ENCODE measurements at regions not wholly inside any gene's neighbourhood (a gene's known extent, or its start where the extent isn't known, plus 50 kb on each side); places are given as distances from the start of the nearest gene placed in this dataset.

GRCh38 chr12:126747530-126748149 lies 1519.3 kb upstream of the TMEM132C start:
- Histone ChIP-seq H3K27me3 (ENCODE audit: control insufficient read depth, insufficient read depth, low read length) (no peaks in the 10 kb centered on the region), H3K4me3 (ENCODE audit: low read length) (no peak overlapping the region), H3K27ac (ENCODE audit: low read depth, low read length) (no peak overlapping the region), H3K36me3 (ENCODE audit: control insufficient read depth, insufficient read depth, low read length) (no peaks in the 10 kb centered on the region), H3K9ac (ENCODE audit: low read length) (no peak overlapping the region), H3K4me1 (ENCODE audit: control insufficient read depth, insufficient read depth, low read length) (no peaks in the 10 kb centered on the region)

- no peak overlapping the region for H3K9ac ChIP-seq (ENCODE audit: low read length)
- H3K27ac ChIP-seq (ENCODE audit: low read depth, low read length) = no peak overlapping the region
- H3K4me3 ChIP-seq (ENCODE audit: low read length) = no peak overlapping the region
- no peaks in the 10 kb centered on the region for H3K36me3 ChIP-seq (ENCODE audit: control insufficient read depth, insufficient read depth, low read length)
- no peaks in the 10 kb centered on the region for H3K27me3 ChIP-seq (ENCODE audit: control insufficient read depth, insufficient read depth, low read length)
- no peaks in the 10 kb centered on the region for H3K4me1 ChIP-seq (ENCODE audit: control insufficient read depth, insufficient read depth, low read length)
Observed at GRCh38 chr12:126752021-126752420, 1514.9 kb upstream of the TMEM132C start.

GRCh38 chr12:126757326-126757725 lies 1509.6 kb upstream of the TMEM132C start:
- Histone ChIP-seq H3K27ac (ENCODE audit: low read depth, low read length) (no peak overlapping the region), H3K4me3 (ENCODE audit: low read length) (no peak overlapping the region), H3K4me1 (ENCODE audit: control insufficient read depth, insufficient read depth, low read length) (no peaks in the 10 kb centered on the region), H3K36me3 (ENCODE audit: control insufficient read depth, insufficient read depth, low read length) (no peaks in the 10 kb centered on the region), H3K27me3 (ENCODE audit: control insufficient read depth, insufficient read depth, low read length) (no peaks in the 10 kb centered on the region), H3K9ac (ENCODE audit: low read length) (no peak overlapping the region)

GRCh38 chr12:126760092-126760491 lies 1506.9 kb upstream of the TMEM132C start:
- Histone ChIP-seq H3K27ac (ENCODE audit: low read depth, low read length) (no peak overlapping the region), H3K9ac (ENCODE audit: low read length) (no peak overlapping the region), H3K4me3 (ENCODE audit: low read length) (no peak overlapping the region), H3K36me3 (ENCODE audit: control insufficient read depth, insufficient read depth, low read length) (no peaks in the 10 kb centered on the region), H3K27me3 (ENCODE audit: control insufficient read depth, insufficient read depth, low read length) (no peaks in the 10 kb centered on the region), H3K4me1 (ENCODE audit: control insufficient read depth, insufficient read depth, low read length) (no peaks in the 10 kb centered on the region)

- Histone ChIP-seq H3K36me3 (ENCODE audit: control insufficient read depth, insufficient read depth, low read length) (no peaks in the 10 kb centered on the region), H3K9ac (ENCODE audit: low read length) (no peak overlapping the region), H3K27ac (ENCODE audit: low read depth, low read length) (no peak overlapping the region), H3K4me3 (ENCODE audit: low read length) (no peak overlapping the region), H3K4me1 (ENCODE audit: control insufficient read depth, insufficient read depth, low read length) (no peaks in the 10 kb centered on the region), H3K27me3 (ENCODE audit: control insufficient read depth, insufficient read depth, low read length) (no peaks in the 10 kb centered on the region)
Observed at GRCh38 chr12:126761420-126761819, 1505.5 kb upstream of the TMEM132C start.

GRCh38 chr12:126762150-126762549 lies 1504.8 kb upstream of the TMEM132C start:
- H3K9ac ChIP-seq (ENCODE audit: low read length) = no peak overlapping the region
- H3K4me1 ChIP-seq (ENCODE audit: control insufficient read depth, insufficient read depth, low read length) = no peaks in the 10 kb centered on the region
- no peak overlapping the region for H3K27ac ChIP-seq (ENCODE audit: low read depth, low read length)
- no peaks in the 10 kb centered on the region for H3K36me3 ChIP-seq (ENCODE audit: control insufficient read depth, insufficient read depth, low read length)
- H3K4me3 ChIP-seq (ENCODE audit: low read length) = no peak overlapping the region
- H3K27me3 ChIP-seq (ENCODE audit: control insufficient read depth, insufficient read depth, low read length) = no peaks in the 10 kb centered on the region

- H3K4me3 ChIP-seq (ENCODE audit: low read length) = no peak overlapping the region
- no peak overlapping the region for H3K9ac ChIP-seq (ENCODE audit: low read length)
- H3K27me3 ChIP-seq (ENCODE audit: control insufficient read depth, insufficient read depth, low read length) = no peaks in the 10 kb centered on the region
- H3K27ac ChIP-seq (ENCODE audit: low read depth, low read length) = no peak overlapping the region
- no peaks in the 10 kb centered on the region for H3K36me3 ChIP-seq (ENCODE audit: control insufficient read depth, insufficient read depth, low read length)
- no peaks in the 10 kb centered on the region for H3K4me1 ChIP-seq (ENCODE audit: control insufficient read depth, insufficient read depth, low read length)
Observed at GRCh38 chr12:126763359-126763758, 1503.6 kb upstream of the TMEM132C start.

GRCh38 chr12:126767334-126767733 lies 1499.6 kb upstream of the TMEM132C start:
- no peak overlapping the region for H3K27ac ChIP-seq (ENCODE audit: low read depth, low read length)
- H3K36me3 ChIP-seq (ENCODE audit: control insufficient read depth, insufficient read depth, low read length) = no peaks in the 10 kb centered on the region
- H3K4me3 ChIP-seq (ENCODE audit: low read length) = no peak overlapping the region
- no peaks in the 10 kb centered on the region for H3K27me3 ChIP-seq (ENCODE audit: control insufficient read depth, insufficient read depth, low read length)
- no peak overlapping the region for H3K9ac ChIP-seq (ENCODE audit: low read length)
- no peaks in the 10 kb centered on the region for H3K4me1 ChIP-seq (ENCODE audit: control insufficient read depth, insufficient read depth, low read length)

- no peak overlapping the region for H3K9ac ChIP-seq (ENCODE audit: low read length)
- H3K27me3 ChIP-seq (ENCODE audit: control insufficient read depth, insufficient read depth, low read length) = no peaks in the 10 kb centered on the region
- no peak overlapping the region for H3K4me3 ChIP-seq (ENCODE audit: low read length)
- no peaks in the 10 kb centered on the region for H3K4me1 ChIP-seq (ENCODE audit: control insufficient read depth, insufficient read depth, low read length)
- no peak overlapping the region for H3K27ac ChIP-seq (ENCODE audit: low read depth, low read length)
- no peaks in the 10 kb centered on the region for H3K36me3 ChIP-seq (ENCODE audit: control insufficient read depth, insufficient read depth, low read length)
Observed at GRCh38 chr12:126768517-126768916, 1498.5 kb upstream of the TMEM132C start.

- H3K36me3 ChIP-seq (ENCODE audit: control insufficient read depth, insufficient read depth, low read length) = no peaks in the 10 kb centered on the region
- no peaks in the 10 kb centered on the region for H3K27me3 ChIP-seq (ENCODE audit: control insufficient read depth, insufficient read depth, low read length)
- no peak overlapping the region for H3K9ac ChIP-seq (ENCODE audit: low read length)
- H3K27ac ChIP-seq (ENCODE audit: low read depth, low read length) = no peak overlapping the region
- no peaks in the 10 kb centered on the region for H3K4me1 ChIP-seq (ENCODE audit: control insufficient read depth, insufficient read depth, low read length)
- H3K4me3 ChIP-seq (ENCODE audit: low read length) = no peak overlapping the region
Observed at GRCh38 chr12:126770188-126770587, 1496.8 kb upstream of the TMEM132C start.

GRCh38 chr12:126772171-126772864 lies 1494.7 kb upstream of the TMEM132C start:
- Histone ChIP-seq H3K36me3 (ENCODE audit: control insufficient read depth, insufficient read depth, low read length) (no peaks in the 10 kb centered on the region), H3K27ac (ENCODE audit: low read depth, low read length) (no peak overlapping the region), H3K9ac (ENCODE audit: low read length) (peak overlapping the region; percentile 21), H3K4me3 (ENCODE audit: low read length) (peak overlapping the region; percentile 51), H3K27me3 (ENCODE audit: control insufficient read depth, insufficient read depth, low read length) (no peaks in the 10 kb centered on the region), H3K4me1 (ENCODE audit: control insufficient read depth, insufficient read depth, low read length) (no peaks in the 10 kb centered on the region)

- Histone ChIP-seq H3K36me3 (ENCODE audit: control insufficient read depth, insufficient read depth, low read length) (no peaks in the 10 kb centered on the region), H3K4me3 (ENCODE audit: low read length) (no peak overlapping the region), H3K27me3 (ENCODE audit: control insufficient read depth, insufficient read depth, low read length) (no peaks in the 10 kb centered on the region), H3K9ac (ENCODE audit: low read length) (no peak overlapping the region), H3K4me1 (ENCODE audit: control insufficient read depth, insufficient read depth, low read length) (no peaks in the 10 kb centered on the region), H3K27ac (ENCODE audit: low read depth, low read length) (no peak overlapping the region)
Observed at GRCh38 chr12:126773012-126773411, 1494.0 kb upstream of the TMEM132C start.

- Histone ChIP-seq H3K4me1 (ENCODE audit: control insufficient read depth, insufficient read depth, low read length) (no peaks in the 10 kb centered on the region), H3K4me3 (ENCODE audit: low read length) (no peak overlapping the region), H3K36me3 (ENCODE audit: control insufficient read depth, insufficient read depth, low read length) (no peaks in the 10 kb centered on the region), H3K27me3 (ENCODE audit: control insufficient read depth, insufficient read depth, low read length) (no peaks in the 10 kb centered on the region), H3K27ac (ENCODE audit: low read depth, low read length) (no peak overlapping the region), H3K9ac (ENCODE audit: low read length) (no peak overlapping the region)
Observed at GRCh38 chr12:126773491-126773890, 1493.5 kb upstream of the TMEM132C start.

Measured in rectal smooth muscle tissue (tissue), 1 donor.